ENCODE measurements at regions not wholly inside any gene's neighbourhood (a gene's known extent, or its start where the extent isn't known, plus 50 kb on each side); places are given as distances from the start of the nearest gene placed in this dataset.

DNA sequence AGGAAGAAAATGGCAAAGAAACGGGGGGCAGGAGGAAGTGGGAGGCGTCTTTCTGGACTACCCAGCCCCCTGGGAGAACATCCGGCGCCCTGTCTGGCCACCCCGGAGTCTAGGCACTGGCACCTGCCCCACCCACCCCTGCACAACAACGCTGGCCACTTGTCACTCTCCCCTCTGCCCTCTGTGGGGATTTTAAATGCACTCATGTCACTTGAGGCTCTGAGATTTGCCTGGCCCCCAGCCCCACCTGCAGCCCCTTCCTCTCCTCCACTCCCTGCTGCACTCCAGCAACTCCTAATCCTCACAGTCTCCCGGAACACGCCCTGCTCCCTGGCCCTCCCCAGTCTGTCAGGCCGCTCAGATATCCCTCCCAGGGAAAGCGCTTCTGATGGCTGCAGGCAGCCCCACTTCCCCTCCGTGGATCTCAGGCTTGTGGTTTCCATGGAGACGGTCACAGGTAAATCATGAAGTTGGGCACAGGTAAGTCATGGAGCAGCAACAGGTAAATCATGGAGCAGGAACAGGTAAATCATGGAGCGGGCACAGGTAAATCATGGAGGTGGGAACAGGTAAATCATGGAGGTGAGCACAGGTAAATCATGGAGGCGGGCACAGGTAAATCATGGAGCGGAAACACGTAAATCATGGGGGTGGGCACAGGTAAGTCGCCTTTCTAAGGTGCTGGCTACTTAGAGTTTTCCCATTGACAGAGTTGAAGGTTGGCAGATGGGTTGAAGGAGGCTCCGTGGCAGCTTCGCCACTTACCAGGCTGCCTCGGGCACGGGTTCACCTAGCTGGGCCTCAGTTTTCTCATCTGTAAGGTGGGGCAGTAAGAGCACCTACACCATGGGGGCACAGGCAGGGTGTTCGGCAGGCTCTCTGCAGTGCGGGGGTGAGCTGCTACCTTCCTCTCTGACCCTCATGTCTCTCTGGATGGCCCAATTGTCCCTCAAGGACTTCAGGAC, 79.0 kb upstream of the SHISAL1 start:
- TF ChIP-seq, protein P1, sequence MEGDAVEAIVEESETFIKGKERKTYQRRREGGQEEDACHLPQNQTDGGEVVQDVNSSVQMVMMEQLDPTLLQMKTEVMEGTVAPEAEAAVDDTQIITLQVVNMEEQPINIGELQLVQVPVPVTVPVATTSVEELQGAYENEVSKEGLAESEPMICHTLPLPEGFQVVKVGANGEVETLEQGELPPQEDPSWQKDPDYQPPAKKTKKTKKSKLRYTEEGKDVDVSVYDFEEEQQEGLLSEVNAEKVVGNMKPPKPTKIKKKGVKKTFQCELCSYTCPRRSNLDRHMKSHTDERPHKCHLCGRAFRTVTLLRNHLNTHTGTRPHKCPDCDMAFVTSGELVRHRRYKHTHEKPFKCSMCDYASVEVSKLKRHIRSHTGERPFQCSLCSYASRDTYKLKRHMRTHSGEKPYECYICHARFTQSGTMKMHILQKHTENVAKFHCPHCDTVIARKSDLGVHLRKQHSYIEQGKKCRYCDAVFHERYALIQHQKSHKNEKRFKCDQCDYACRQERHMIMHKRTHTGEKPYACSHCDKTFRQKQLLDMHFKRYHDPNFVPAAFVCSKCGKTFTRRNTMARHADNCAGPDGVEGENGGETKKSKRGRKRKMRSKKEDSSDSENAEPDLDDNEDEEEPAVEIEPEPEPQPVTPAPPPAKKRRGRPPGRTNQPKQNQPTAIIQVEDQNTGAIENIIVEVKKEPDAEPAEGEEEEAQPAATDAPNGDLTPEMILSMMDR (IDR thresholded peaks at IDR 0.05) = no peak
- TF ChIP-seq POLR2A (IDR thresholded peaks at IDR 0.05) = no peak

Data from tibial nerve (tissue), 3 donors.